Esophagus squamous epithelium (tissue), 4 donors: ENCODE measurements at regions not wholly inside any gene's neighbourhood (a gene's known extent, or its start where the extent isn't known, plus 50 kb on each side); places are given as distances from the start of the nearest gene placed in this dataset.

Experiments
- CTCF ChIP-seq, 6 experiments: fragments of 450-650 bp in 4 of 6; fragments of 200-600 bp in 2 of 6; sonication (generic) in 2 of 6; IDR thresholded peaks; one replicate each; pipeline ENCODE4 v1.5.1; 2016 to 2019; ENCODE audit warnings: antibody characterized with exemption in 6 of 6, mild to moderate bottlenecking in 4 of 6, moderate library complexity in 4 of 6
- POLR2A ChIP-seq, 4 donors: fragments of 450-650 bp; IDR thresholded peaks; one replicate each; pipeline ENCODE4 v1.6.1; 2017; ENCODE audit warnings: antibody characterized with exemption in 4 of 4, mild to moderate bottlenecking in 4 of 4, moderate library complexity in 3 of 4

- TF ChIP-seq CTCF (IDR thresholded peaks at IDR 0.05) (no peak), POLR2A (IDR thresholded peaks at IDR 0.05) (no peak)
Measured at GRCh38 chr2:172285760-172286159, 141.6 kb upstream of the ITGA6 start.
